ENCODE measurements at regions not wholly inside any gene's neighbourhood (a gene's known extent, or its start where the extent isn't known, plus 50 kb on each side); places are given as distances from the start of the nearest gene placed in this dataset.

- Histone ChIP-seq H3K9ac (ENCODE audit: insufficient read length, low read depth) (no peak overlapping the region), H3K4me3 (ENCODE audit: insufficient read length, low read depth) (no peak overlapping the region), H3K27me3 (ENCODE audit: insufficient read depth, insufficient read length) (no peaks in the 10 kb centered on the region), H3K9me3 (ENCODE audit: insufficient read depth, low read length) (no peaks in the 10 kb centered on the region), H3K36me3 (ENCODE audit: insufficient read depth, insufficient read length, low read length) (no peaks in the 10 kb centered on the region), H3K4me1 (ENCODE audit: insufficient read depth, insufficient read length) (peaks cover 9% of the 10 kb centered on the region)
- DNase-seq (ENCODE audit: low read depth, low spot score), result no peak
- TF ChIP-seq YY1 (IDR thresholded peaks at IDR 0.05; ENCODE audit: insufficient read depth, insufficient read length), result no peak
- TF ChIP-seq ZNF274 (IDR thresholded peaks at IDR 0.05; ENCODE audit: low read depth, low read length), result no peak
- no peak for TF ChIP-seq SUZ12 (IDR thresholded peaks at IDR 0.05; ENCODE audit: extremely low read depth, insufficient read depth, insufficient read length)
Observed at GRCh38 chr14:100664841-100665510, 61.7 kb upstream of the DLK1 start.

GRCh38 chr14:100665511-100666032 is 61.1 kb upstream of the DLK1 start:
- no peak for DNase-seq (ENCODE audit: low read depth, low spot score)
- H3K4me3 ChIP-seq (ENCODE audit: insufficient read length, low read depth), result no peak overlapping the region
- no peaks in the 10 kb centered on the region for H3K27me3 ChIP-seq (ENCODE audit: insufficient read depth, insufficient read length)
- no peaks in the 10 kb centered on the region for H3K36me3 ChIP-seq (ENCODE audit: insufficient read depth, insufficient read length, low read length)
- peaks cover 9% of the 10 kb centered on the region for H3K4me1 ChIP-seq (ENCODE audit: insufficient read depth, insufficient read length)
- no peaks in the 10 kb centered on the region for H3K9me3 ChIP-seq (ENCODE audit: insufficient read depth, low read length)
- TF ChIP-seq SUZ12 (IDR thresholded peaks at IDR 0.05; ENCODE audit: extremely low read depth, insufficient read depth, insufficient read length), result no peak
- no peak for TF ChIP-seq ZNF274 (IDR thresholded peaks at IDR 0.05; ENCODE audit: low read depth, low read length)
- TF ChIP-seq YY1 (IDR thresholded peaks at IDR 0.05; ENCODE audit: insufficient read depth, insufficient read length), result no peak
- no peak overlapping the region for H3K9ac ChIP-seq (ENCODE audit: insufficient read length, low read depth)

- Histone ChIP-seq H3K36me3 (ENCODE audit: insufficient read depth, insufficient read length, low read length) (no peaks in the 10 kb centered on the region), H3K4me3 (ENCODE audit: insufficient read length, low read depth) (no peak overlapping the region), H3K9ac (ENCODE audit: insufficient read length, low read depth) (no peak overlapping the region), H3K9me3 (ENCODE audit: insufficient read depth, low read length) (no peaks in the 10 kb centered on the region), H3K27me3 (ENCODE audit: insufficient read depth, insufficient read length) (peaks cover 2% of the 10 kb centered on the region), H3K4me1 (ENCODE audit: insufficient read depth, insufficient read length) (peaks cover 9% of the 10 kb centered on the region)
- no peak for DNase-seq (ENCODE audit: low read depth, low spot score)
- no peak for TF ChIP-seq ZNF274 (IDR thresholded peaks at IDR 0.05; ENCODE audit: low read depth, low read length)
Observed at GRCh38 chr14:100666403-100666802, 60.3 kb upstream of the DLK1 start.

GRCh38 chr14:100666851-100667250 is 59.8 kb upstream of the DLK1 start:
- no peak overlapping the region for H3K9ac ChIP-seq (ENCODE audit: insufficient read length, low read depth)
- peaks cover 9% of the 10 kb centered on the region for H3K4me1 ChIP-seq (ENCODE audit: insufficient read depth, insufficient read length)

GRCh38 chr14:100667656-100668055 is 59.0 kb upstream of the DLK1 start:
- Histone ChIP-seq H3K4me3 (ENCODE audit: insufficient read length, low read depth) (no peak overlapping the region), H3K9me3 (ENCODE audit: insufficient read depth, low read length) (no peaks in the 10 kb centered on the region), H3K36me3 (ENCODE audit: insufficient read depth, insufficient read length, low read length) (no peaks in the 10 kb centered on the region), H3K27me3 (ENCODE audit: insufficient read depth, insufficient read length) (peaks cover 11% of the 10 kb centered on the region), H3K9ac (ENCODE audit: insufficient read length, low read depth) (no peak overlapping the region), H3K4me1 (ENCODE audit: insufficient read depth, insufficient read length) (peaks cover 9% of the 10 kb centered on the region)
- no peak for DNase-seq (ENCODE audit: low read depth, low spot score)
- no peak for TF ChIP-seq SUZ12 (IDR thresholded peaks at IDR 0.05; ENCODE audit: extremely low read depth, insufficient read depth, insufficient read length)
- no peak for TF ChIP-seq YY1 (IDR thresholded peaks at IDR 0.05; ENCODE audit: insufficient read depth, insufficient read length)
- TF ChIP-seq ZNF274 (IDR thresholded peaks at IDR 0.05; ENCODE audit: low read depth, low read length), result no peak

More at GRCh38 chr14:100666851-100667250, 59.8 kb upstream of the DLK1 start:
- Histone ChIP-seq H3K27me3 (ENCODE audit: insufficient read depth, insufficient read length) (peaks cover 7% of the 10 kb centered on the region), H3K36me3 (ENCODE audit: insufficient read depth, insufficient read length, low read length) (no peaks in the 10 kb centered on the region), H3K9me3 (ENCODE audit: insufficient read depth, low read length) (no peaks in the 10 kb centered on the region), H3K4me3 (ENCODE audit: insufficient read length, low read depth) (no peak overlapping the region)
- no peak for TF ChIP-seq ZNF274 (IDR thresholded peaks at IDR 0.05; ENCODE audit: low read depth, low read length)
- no peak for TF ChIP-seq YY1 (IDR thresholded peaks at IDR 0.05; ENCODE audit: insufficient read depth, insufficient read length)
- TF ChIP-seq SUZ12 (IDR thresholded peaks at IDR 0.05; ENCODE audit: extremely low read depth, insufficient read depth, insufficient read length), result no peak
- DNase-seq (ENCODE audit: low read depth, low spot score), result no peak

- H3K27me3 ChIP-seq (ENCODE audit: insufficient read depth, insufficient read length), result peaks cover 11% of the 10 kb centered on the region
- no peak overlapping the region for H3K9ac ChIP-seq (ENCODE audit: insufficient read length, low read depth)
- TF ChIP-seq ZNF274 (IDR thresholded peaks at IDR 0.05; ENCODE audit: low read depth, low read length), result no peak
Observed at GRCh38 chr14:100668352-100668751, 58.3 kb upstream of the DLK1 start.

GRCh38 chr14:100669011-100669412 is 57.7 kb upstream of the DLK1 start:
- no peak for DNase-seq (ENCODE audit: low read depth, low spot score)
- no peaks in the 10 kb centered on the region for H3K9me3 ChIP-seq (ENCODE audit: insufficient read depth, low read length)
- TF ChIP-seq ZNF274 (IDR thresholded peaks at IDR 0.05; ENCODE audit: low read depth, low read length) (no peak), YY1 (IDR thresholded peaks at IDR 0.05; ENCODE audit: insufficient read depth, insufficient read length) (no peak), SUZ12 (IDR thresholded peaks at IDR 0.05; ENCODE audit: extremely low read depth, insufficient read depth, insufficient read length) (no peak)
- no peaks in the 10 kb centered on the region for H3K36me3 ChIP-seq (ENCODE audit: insufficient read depth, insufficient read length, low read length)
- H3K9ac ChIP-seq (ENCODE audit: insufficient read length, low read depth), result no peak overlapping the region
- no peak overlapping the region for H3K4me3 ChIP-seq (ENCODE audit: insufficient read length, low read depth)
- peaks cover 11% of the 10 kb centered on the region for H3K27me3 ChIP-seq (ENCODE audit: insufficient read depth, insufficient read length)
- H3K4me1 ChIP-seq (ENCODE audit: insufficient read depth, insufficient read length), result peaks cover 11% of the 10 kb centered on the region

More at GRCh38 chr14:100668352-100668751, 58.3 kb upstream of the DLK1 start:
- peaks cover 9% of the 10 kb centered on the region for H3K4me1 ChIP-seq (ENCODE audit: insufficient read depth, insufficient read length)
- no peak overlapping the region for H3K4me3 ChIP-seq (ENCODE audit: insufficient read length, low read depth)
- no peaks in the 10 kb centered on the region for H3K9me3 ChIP-seq (ENCODE audit: insufficient read depth, low read length)
- no peaks in the 10 kb centered on the region for H3K36me3 ChIP-seq (ENCODE audit: insufficient read depth, insufficient read length, low read length)
- no peak for DNase-seq (ENCODE audit: low read depth, low spot score)
